Aorta (tissue), 5 donors: ENCODE measurements at regions not wholly inside any gene's neighbourhood (a gene's known extent, or its start where the extent isn't known, plus 50 kb on each side); places are given as distances from the start of the nearest gene placed in this dataset.
"Not testable (repeated sequence)": the region's sequence is repeated elsewhere in the genome, so short reads cannot be mapped to it uniquely, and the experiment has no call there.

Experiments used
- ATAC-seq: fragments of 200-7000 bp; cut with Tn5 transposase; one replicate; pipeline ENCODE4 v1.9.1; 2022; ENCODE audit warnings: moderate library complexity; ENCODE audit not compliant: low FRiP score
- DNase-seq, 2 donors: peaks; one replicate each; pipeline ENCODE4 v3.0.0-alpha.2; 2020
- H3K27ac ChIP-seq, 2 donors: one replicate each; pipeline ENCODE4 v1.5.1; 2013; ENCODE audit warnings: low read length in 2 of 2, mild to moderate bottlenecking in 2 of 2, moderate library complexity in 2 of 2, control low read depth in 1 of 2, inconsistent platforms in 1 of 2, low read depth in 1 of 2
- H3K27me3 ChIP-seq, 2 donors: one replicate each; pipeline ENCODE4 v1.6.1; 2013; ENCODE audit warnings: control low read depth in 1 of 2, low read length in 1 of 2, mild to moderate bottlenecking in 1 of 2, moderate library complexity in 1 of 2; ENCODE audit not compliant: insufficient read depth in 2 of 2, control insufficient read depth in 1 of 2
- H3K36me3 ChIP-seq, 2 donors: one replicate each; pipeline ENCODE4 v1.6.1; 2013; ENCODE audit warnings: control low read depth in 1 of 2, low read length in 1 of 2, mild to moderate bottlenecking in 1 of 2; ENCODE audit not compliant: insufficient read depth in 2 of 2, control insufficient read depth in 1 of 2
- H3K4me1 ChIP-seq, 2 donors: one replicate each; pipeline ENCODE4 v1.6.1; 2013; ENCODE audit warnings: low read length in 2 of 2, control low read depth in 1 of 2, mild to moderate bottlenecking in 1 of 2, moderate library complexity in 1 of 2; ENCODE audit not compliant: insufficient read depth in 2 of 2, control insufficient read depth in 1 of 2
- H3K4me3 ChIP-seq, 2 donors: one replicate each; pipeline ENCODE4 v1.5.1; 2013; ENCODE audit warnings: low read length in 2 of 2, control low read depth in 1 of 2, mild to moderate bottlenecking in 1 of 2
- H3K9me3 ChIP-seq: one replicate; pipeline ENCODE4 v1.6.1; 2013; ENCODE audit warnings: mild to moderate bottlenecking, low read length; ENCODE audit not compliant: control insufficient read depth
- whole genome bisulfite sequencing, 2 donors: extraction: QIAGEN DNeasy Blood & Tissue Kit; methylation state at CpG; one replicate each; pipeline ENCODE4 v1.1.7; 2013; 5-methylcytosine and 5-hydroxymethylcytosine counted together
- intact Hi-C, 2 donors: fragments of 100-400 bp; cut with DNase I; formaldehyde crosslinking; loops; one replicate each; pipeline versions ENCODE4 v1.14.2 to v1.15.0; 2022
- donor health status: healthy with polysubstance abuse.
- donor health status: Bipolar disorder and iron deficiency.
- donor health status: DM: no; HTN: no; CAD: no.
- donor health status: DM: no; HTN: no; CAD: no.
- donor health status: DM: yes; HTN: yes; CAD: no.

GRCh38 chr12:76945867-76946266 lies 67.0 kb upstream of the CSRP2 start:
- Histone ChIP-seq H3K4me3 (no peak overlapping the region), H3K4me1 (peaks cover 0 to 2% of the 10 kb centered on the region in 2 donors), H3K36me3 (no peaks in the 10 kb centered on the region), H3K27me3 (no peaks in the 10 kb centered on the region), H3K9me3 (no peaks in the 10 kb centered on the region), H3K27ac (no peak overlapping the region)
- no peak for DNase-seq
- ATAC-seq: no peak
- WGBS, 2 donors: 96 to 100% methylated on average over 4 of the region's 4 CpGs
- intact Hi-C loops: no loop called here

- Histone ChIP-seq H3K4me3 (no peak overlapping the region), H3K27me3 (no peaks in the 10 kb centered on the region), H3K27ac (no peak overlapping the region), H3K9me3 (no peaks in the 10 kb centered on the region), H3K36me3 (no peaks in the 10 kb centered on the region), H3K4me1 (peaks cover 0 to 2% of the 10 kb centered on the region in 2 donors)
- 66 to 68% methylated on average over 3 of the region's 3 CpGs for WGBS, 2 donors
- DNase-seq (no peak), ATAC-seq (no peak)
- intact Hi-C loops: no loop called here
Observed at GRCh38 chr12:76944892-76945291, 66.1 kb upstream of the CSRP2 start.

- intact Hi-C loops: no loop called here
- Histone ChIP-seq H3K36me3 (no peaks in the 10 kb centered on the region), H3K27me3 (no peaks in the 10 kb centered on the region), H3K9me3 (no peaks in the 10 kb centered on the region), H3K4me1 (peaks cover 0 to 2% of the 10 kb centered on the region in 2 donors), H3K27ac (no peak overlapping the region), H3K4me3 (no peak overlapping the region)
- ATAC-seq: no peak
- DNase-seq: no peak
Observed at GRCh38 chr12:76943008-76943407, 64.2 kb upstream of the CSRP2 start.

DNA sequence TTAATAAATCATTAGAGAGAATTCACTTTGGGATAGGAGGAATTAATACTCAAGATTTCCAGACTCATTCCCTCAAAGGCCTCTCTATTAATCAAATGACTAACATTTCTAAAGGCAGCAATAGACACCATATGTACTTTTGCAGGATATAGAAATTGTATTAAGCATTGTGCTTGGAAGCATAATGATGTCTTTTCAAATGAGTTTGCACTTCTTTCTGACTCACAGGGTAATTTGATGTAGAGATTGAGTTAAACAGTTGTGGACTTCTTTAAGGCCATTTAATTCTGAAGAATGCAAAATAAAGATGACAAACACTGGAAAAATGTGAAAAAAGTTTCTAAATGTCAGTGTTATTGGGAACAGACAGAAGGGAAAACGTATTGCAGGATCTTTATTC lies 63.4 kb upstream of the CSRP2 start:
- ATAC-seq (no peak), DNase-seq (no peak)
- Histone ChIP-seq H3K9me3 (no peaks in the 10 kb centered on the region), H3K4me3 (no peak overlapping the region), H3K4me1 (peaks cover 0 to 2% of the 10 kb centered on the region in 2 donors), H3K36me3 (no peaks in the 10 kb centered on the region), H3K27ac (no peak overlapping the region), H3K27me3 (no peaks in the 10 kb centered on the region)
- intact Hi-C loops: no loop called here
- WGBS, 2 donors: 35% methylated on average over 1 of the region's 1 CpG

DNA sequence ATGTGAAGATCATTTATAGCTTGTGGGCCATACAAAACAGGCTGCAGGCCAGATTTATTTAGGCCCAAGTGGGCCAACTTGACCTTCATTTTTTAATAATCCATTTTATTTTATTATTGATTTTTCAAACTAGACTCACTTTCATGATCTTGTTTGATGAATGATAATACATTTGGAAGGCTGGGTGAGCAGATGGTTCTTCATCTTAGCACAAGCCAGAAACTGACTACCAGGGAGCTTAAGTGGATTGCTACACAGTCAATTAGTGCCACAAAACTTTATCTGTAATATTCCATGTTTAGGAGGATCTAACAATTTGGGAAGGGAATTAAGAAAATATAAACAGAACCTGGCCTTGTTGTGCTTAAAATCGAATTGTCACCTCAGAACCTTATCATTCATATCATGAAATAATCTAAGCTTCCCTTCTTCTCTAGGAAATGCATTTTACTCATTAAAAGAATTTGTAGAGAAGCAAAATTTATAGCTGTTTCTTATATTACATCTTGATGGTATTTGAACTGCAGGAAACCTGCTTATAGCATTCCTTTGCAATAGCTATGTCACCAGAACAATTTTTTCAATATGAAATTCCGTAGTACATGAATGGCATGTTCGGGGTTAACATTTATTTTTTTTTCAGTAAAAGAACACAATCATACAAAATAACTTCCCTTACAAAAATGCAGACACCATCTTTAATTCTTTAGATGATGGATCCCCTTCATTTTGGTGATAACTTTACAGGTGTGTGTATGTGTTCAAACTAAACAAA lies 62.0 kb upstream of the CSRP2 start:
- intact Hi-C loops: no loop called here
- Histone ChIP-seq H3K27ac (no peak overlapping the region), H3K27me3 (no peaks in the 10 kb centered on the region), H3K4me3 (no peak overlapping the region), H3K4me1 (peaks cover 0 to 2% of the 10 kb centered on the region in 2 donors), H3K36me3 (no peaks in the 10 kb centered on the region), H3K9me3 (no peaks in the 10 kb centered on the region)
- DNase-seq (no peak), ATAC-seq (no peak)
- 78 to 82% methylated on average over 3 of the region's 3 CpGs for WGBS, 2 donors

- Histone ChIP-seq H3K4me3 (no peak overlapping the region), H3K4me1 (peaks cover 0 to 2% of the 10 kb centered on the region in 2 donors), H3K27me3 (no peaks in the 10 kb centered on the region), H3K9me3 (no peaks in the 10 kb centered on the region), H3K36me3 (no peaks in the 10 kb centered on the region), H3K27ac (no peak overlapping the region)
- 65 to 90% methylated on average over 1 of the region's 1 CpG for WGBS, 2 donors
- intact Hi-C loops: no loop called here
- DNase-seq (no peak), ATAC-seq (no peak)
Observed at GRCh38 chr12:76939701-76940100, 60.9 kb upstream of the CSRP2 start.

DNA sequence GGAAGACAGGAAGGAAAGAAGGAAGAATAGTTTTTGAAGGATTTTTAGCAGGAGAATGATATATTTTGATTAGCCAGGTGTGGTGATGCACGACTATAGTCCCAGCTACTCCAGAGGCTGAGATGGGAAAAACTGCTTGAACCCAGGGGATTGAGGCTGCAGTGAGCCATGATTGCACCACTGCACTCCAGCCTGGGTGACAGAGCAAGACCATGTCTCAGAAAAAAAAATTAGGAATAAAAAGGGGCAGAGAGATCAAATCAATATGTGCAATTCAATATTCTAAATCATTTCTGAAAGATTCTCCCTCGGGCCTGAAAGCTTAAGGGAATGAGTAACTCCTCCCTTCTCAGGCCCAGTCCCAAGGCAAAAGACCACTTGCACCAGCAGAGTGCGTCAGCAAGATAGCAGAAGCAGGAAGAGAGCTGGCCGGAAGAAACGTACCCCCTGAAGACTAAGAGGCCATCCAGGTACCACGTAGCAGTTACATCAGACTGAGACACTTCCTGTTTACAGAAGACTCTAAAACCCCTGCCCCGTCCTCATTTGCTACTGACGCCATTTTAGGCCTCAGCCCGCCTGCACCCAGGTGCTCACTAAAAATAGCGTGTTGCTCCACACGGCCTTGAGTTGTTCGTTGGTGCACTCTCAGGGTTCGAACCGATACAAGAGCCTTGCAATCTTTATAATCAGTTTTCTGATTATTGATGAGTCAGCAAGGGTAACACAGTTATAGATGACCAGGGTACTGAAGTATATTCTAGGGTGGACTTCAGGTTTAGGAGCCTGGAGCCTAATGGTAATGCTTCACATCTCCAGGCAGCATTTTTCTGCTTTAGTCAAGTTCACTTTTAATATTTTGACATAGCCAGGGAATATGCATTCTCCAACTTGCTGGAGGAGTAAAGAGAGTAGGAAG lies 57.7 kb upstream of the CSRP2 start:
- no peaks in the 10 kb centered on the region for H3K27me3 ChIP-seq
- 91 to 93% methylated on average over 14 of the region's 14 CpGs for WGBS, 2 donors
- no peak overlapping the region for H3K4me3 ChIP-seq
- H3K27ac ChIP-seq: no peak overlapping the region
- intact Hi-C loops: no loop called here
- DNase-seq (no peak), ATAC-seq (no peak)
- no peaks in the 10 kb centered on the region for H3K4me1 ChIP-seq
- H3K36me3 ChIP-seq: no peaks in the 10 kb centered on the region
- H3K9me3 ChIP-seq: no peaks in the 10 kb centered on the region

DNA sequence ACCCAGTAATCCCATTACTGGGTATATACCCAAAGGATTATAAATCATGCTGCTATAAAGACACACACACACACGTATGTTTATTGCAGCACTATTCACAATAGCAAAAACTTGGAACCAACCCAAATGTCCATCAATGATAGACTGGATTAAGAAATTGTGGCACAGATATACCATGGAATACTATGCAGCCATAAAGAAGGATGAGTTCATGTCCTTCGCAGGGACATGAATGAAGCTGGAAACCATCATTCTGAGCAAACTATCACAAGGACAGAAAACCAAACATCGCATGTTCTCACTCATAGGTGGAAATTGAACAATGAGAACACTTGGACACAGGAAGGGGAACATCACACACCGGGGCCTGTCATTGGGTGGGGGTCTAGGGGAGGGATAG lies 54.6 kb upstream of the CSRP2 start:
- H3K27ac ChIP-seq, H3K9me3 ChIP-seq, DNase-seq, H3K27me3 ChIP-seq, ATAC-seq, intact Hi-C loops, H3K4me1 ChIP-seq, H3K4me3 ChIP-seq, H3K36me3 ChIP-seq: not testable (repeated sequence)
- 93% methylated on average over 4 of the region's 4 CpGs for WGBS, 2 donors
